NCI-H2227 (cell line): ENCODE measurements at regions not wholly inside any gene's neighbourhood (a gene's known extent, or its start where the extent isn't known, plus 50 kb on each side); places are given as distances from the start of the nearest gene placed in this dataset.
A peak's percentile ranks its signal among the peaks of the same experiment; 100 is the strongest.

Source experiments
- DNase-seq: peaks from one replicate; lab custom pipeline; 2025; ENCODE audit not compliant: unreplicated experiment; lab: John Stamatoyannopoulos, UW

GRCh38 chr13:97561182-97561581 is 127.2 kb downstream of the RAP2A start:
- DNase-seq, result no peak

- DNase-seq, result no peak
Observed at GRCh38 chr13:97562962-97563361, 129.0 kb downstream of the RAP2A start.

- no peak for DNase-seq
Observed at GRCh38 chr13:97564956-97565355, 131.0 kb downstream of the RAP2A start.

GRCh38 chr13:97565906-97566305 is 131.9 kb downstream of the RAP2A start:
- DNase-seq, result no peak

GRCh38 chr13:97566907-97567306 is 132.9 kb downstream of the RAP2A start:
- no peak for DNase-seq

- no peak for DNase-seq
Observed at GRCh38 chr13:97567510-97568243, 133.7 kb downstream of the RAP2A start.

- no peak for DNase-seq
Observed at GRCh38 chr13:97568850-97569249, 134.9 kb downstream of the RAP2A start.

GRCh38 chr13:97569841-97570240 is 135.9 kb downstream of the RAP2A start:
- DNase-seq, result no peak

- DNase-seq, result peak; percentile 39
Observed at GRCh38 chr13:97570442-97570841, 136.5 kb downstream of the RAP2A start.

GRCh38 chr13:97573011-97573410 is 139.0 kb downstream of the RAP2A start:
- no peak for DNase-seq

GRCh38 chr13:97574926-97575325 is 141.0 kb downstream of the RAP2A start:
- DNase-seq, result no peak

GRCh38 chr13:97577026-97577425 is 143.1 kb downstream of the RAP2A start:
- DNase-seq, result no peak

GRCh38 chr13:97582170-97582569 is 148.2 kb downstream of the RAP2A start:
- no peak for DNase-seq

GRCh38 chr13:97583907-97584497 is 150.0 kb downstream of the RAP2A start:
- DNase-seq, result peak; percentile 77

GRCh38 chr13:97586941-97587340 is 153.0 kb downstream of the RAP2A start:
- no peak for DNase-seq

GRCh38 chr13:97588993-97589392 is 155.0 kb downstream of the RAP2A start:
- DNase-seq, result no peak

- no peak for DNase-seq
Observed at GRCh38 chr13:97600458-97601075, 166.6 kb downstream of the RAP2A start.

GRCh38 chr13:97615266-97615665 is 181.3 kb downstream of the RAP2A start:
- no peak for DNase-seq

GRCh38 chr13:97616385-97616784 is 182.4 kb downstream of the RAP2A start:
- DNase-seq, result no peak

GRCh38 chr13:97621025-97621424 is 187.1 kb downstream of the RAP2A start:
- DNase-seq, result no peak

- DNase-seq, result no peak
Observed at GRCh38 chr13:97621631-97622030, 187.7 kb downstream of the RAP2A start.

GRCh38 chr13:97627566-97627965 is 193.6 kb downstream of the RAP2A start:
- peak; percentile 18 for DNase-seq
